ACHN (cell line): ENCODE measurements at regions not wholly inside any gene's neighbourhood (a gene's known extent, or its start where the extent isn't known, plus 50 kb on each side); places are given as distances from the start of the nearest gene placed in this dataset.
"Not testable (repeated sequence)": the region's sequence is repeated elsewhere in the genome, so short reads cannot be mapped to it uniquely, and the experiment has no call there.

Experiments
- DNase-seq: peaks from one replicate; pipeline ENCODE4 v3.0.0-alpha.2; 2015
- in situ Hi-C: cut with HindIII; loops from 2 replicates; pipeline ENCODE4 v1.10.0; 2017; ENCODE audit warnings: low sequenced_read_pairs, low pct_ligation_motif_present, low pct_unique_long_range_greater_than_20kb

DNA sequence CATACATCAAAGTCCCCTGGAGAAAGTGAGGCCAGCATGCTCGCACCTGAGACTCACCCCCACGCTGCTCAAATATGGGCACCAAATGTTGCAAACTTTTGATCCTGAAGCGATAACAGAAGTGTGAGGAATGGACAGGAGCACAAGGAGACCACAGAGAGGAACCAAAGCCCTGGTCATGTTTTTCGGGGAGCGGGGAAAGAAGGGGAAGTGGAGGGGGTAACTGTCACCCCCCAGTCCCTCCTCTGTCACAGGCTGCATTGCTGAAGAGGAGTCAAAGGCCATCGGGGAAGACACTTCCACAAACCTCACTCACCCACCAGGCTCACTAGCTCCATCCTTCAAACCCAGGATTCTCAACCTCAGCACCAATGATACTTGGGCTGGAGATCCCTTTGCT, 182.4 kb downstream of the UACA start:
- no peak for DNase-seq

DNA sequence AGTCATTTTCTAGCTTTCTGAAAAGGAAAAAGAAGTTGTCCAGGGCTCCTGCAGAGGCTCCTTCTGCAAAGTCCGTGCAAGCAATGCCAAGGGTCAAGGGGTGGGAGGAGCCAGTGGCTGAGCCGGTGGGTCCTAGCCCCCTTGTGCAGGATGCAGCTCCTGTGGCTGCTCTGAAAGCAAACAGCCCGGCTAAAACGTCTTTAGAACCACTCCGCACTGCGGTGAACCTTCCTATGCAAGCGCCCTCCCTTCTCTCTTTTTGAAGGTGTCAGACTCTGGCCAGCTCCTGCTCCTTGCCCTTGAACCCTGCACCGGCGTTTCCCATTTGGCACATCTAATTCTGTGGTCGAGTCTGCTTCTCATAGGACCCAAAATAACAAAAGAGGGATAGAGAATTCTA, 183.1 kb downstream of the UACA start:
- no peak for DNase-seq
- in situ Hi-C loops = no loop called here

More for the DNA sequence above, 182.4 kb downstream of the UACA start:
- in situ Hi-C loops = no loop called here

GRCh38 chr15:70579766-70580165, 183.6 kb downstream of the UACA start:
- no peak for DNase-seq
- in situ Hi-C loops = no loop called here

DNA sequence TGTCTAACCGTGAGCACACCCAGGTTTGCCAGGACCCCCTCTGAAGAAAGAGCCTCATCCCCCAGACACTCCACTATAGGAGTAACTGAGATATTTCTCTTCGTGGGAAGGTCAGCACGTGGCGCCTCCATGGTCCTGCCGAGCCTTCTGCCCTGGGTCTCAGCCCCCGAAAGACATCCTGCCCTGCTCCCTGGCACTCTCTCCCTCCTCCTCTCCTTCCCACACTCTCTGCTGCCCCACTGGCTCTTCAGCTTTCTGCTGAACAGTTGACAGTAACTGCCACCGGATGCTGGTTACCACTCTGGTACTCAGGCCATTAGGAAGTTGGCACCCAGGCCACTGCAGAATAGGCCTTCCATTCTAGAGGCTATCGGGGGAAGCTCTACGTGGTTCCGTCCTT, 185.2 kb downstream of the UACA start:
- no peak for DNase-seq

GRCh38 chr15:70576696-70577095, 186.7 kb downstream of the UACA start:
- no peak for DNase-seq
- in situ Hi-C loops = no loop called here

More for the DNA sequence above, 185.2 kb downstream of the UACA start:
- in situ Hi-C loops = no loop called here

DNA sequence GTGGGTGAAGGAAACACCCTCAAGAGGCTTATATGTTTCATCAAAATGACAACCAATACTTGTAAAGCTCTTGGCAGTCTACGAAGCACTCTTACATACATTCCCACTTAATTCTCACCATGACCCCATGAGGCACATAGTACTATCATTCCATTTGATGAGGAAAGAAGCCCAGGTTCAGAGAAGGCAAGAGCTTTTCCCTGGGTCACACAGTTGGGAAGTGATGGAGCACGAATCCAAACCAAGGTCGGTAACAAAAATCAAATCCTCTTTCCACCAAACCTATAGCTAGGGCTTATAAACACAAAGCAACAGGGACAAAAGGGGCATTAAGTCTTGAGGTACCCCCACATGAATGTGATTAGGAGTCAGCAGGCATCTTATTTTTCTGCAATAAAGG, 187.1 kb downstream of the UACA start:
- in situ Hi-C loops = no loop called here
- DNase-seq = no peak

DNA sequence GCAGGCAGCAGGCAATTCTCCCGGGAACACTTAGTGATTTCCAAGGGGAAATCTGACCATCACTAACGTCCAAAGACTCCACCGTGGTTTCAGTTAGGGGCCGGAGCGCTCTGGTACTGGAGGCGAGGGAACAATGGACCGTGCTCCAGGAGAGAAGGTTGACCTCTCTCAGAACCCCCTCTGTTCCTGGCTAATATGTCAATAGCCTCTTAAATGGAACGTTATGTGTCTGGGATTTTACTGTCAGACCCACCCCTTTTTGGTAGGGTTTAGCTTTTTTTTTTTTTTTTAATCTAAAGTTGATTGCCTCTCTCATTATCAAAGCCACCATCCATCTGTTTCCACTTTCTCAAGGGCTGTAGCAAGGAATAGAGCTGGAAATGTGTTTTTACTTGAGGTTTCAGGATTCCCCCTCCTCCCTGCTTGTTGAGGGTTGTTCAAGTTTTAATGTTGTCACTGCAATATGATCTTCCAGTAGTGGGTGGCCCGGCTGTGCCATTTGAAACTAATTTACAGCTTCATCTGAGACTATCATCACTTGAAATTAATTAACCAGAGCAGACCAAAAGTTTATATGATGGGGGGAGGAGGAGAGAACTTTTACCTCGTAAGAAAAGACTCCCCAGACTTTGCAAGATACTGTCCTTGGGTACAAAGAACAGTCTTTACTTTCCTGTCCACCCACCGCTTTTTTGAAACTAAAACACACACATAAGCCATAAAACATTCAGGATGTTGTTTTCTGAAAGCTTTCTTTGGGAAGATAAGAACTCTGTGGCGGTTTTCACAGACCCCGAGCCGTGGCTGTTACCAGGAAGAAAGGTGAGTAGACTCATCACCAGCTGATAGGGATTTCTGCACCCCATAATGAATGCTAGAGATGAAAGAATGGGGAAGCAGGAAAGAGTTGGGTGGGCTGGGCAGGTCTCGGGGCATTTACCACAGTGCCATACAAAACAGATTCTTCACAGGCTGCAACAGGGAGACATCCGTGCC, 187.8 kb downstream of the UACA start:
- DNase-seq = no peak
- in situ Hi-C loops = no loop called here

GRCh38 chr15:70574325-70574724, 189.0 kb downstream of the UACA start:
- DNase-seq, in situ Hi-C loops: not testable (repeated sequence)

- in situ Hi-C loops = no loop called here
- no peak for DNase-seq
These were observed 190.1 kb downstream of the UACA start for GRCh38 chr15:70573121-70573850.

DNA sequence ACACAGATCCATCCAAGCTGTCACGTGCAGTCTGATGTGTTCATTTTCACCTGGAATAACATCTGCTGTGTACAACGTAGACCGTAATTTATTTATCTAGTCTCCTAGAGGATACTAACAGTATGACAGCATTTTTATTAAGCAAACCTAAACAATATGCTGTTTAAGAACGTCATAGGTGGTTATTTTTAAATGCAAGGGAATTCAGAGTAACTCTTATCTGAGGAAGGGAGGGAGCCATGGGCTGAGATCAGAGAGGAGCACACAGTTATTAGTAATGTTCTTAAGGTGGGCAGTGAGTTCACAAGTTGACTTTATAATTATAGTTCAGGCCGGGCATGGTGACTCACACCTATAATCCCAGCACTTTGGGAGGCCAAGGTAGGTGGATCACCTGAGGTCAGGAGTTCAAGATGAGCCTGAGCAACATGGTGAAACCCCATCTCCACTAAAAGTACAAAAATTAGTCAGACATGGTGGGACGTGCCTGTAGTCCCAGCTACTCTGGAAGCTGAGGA, 193.6 kb downstream of the UACA start:
- no peak for DNase-seq
- in situ Hi-C loops = no loop called here

DNA sequence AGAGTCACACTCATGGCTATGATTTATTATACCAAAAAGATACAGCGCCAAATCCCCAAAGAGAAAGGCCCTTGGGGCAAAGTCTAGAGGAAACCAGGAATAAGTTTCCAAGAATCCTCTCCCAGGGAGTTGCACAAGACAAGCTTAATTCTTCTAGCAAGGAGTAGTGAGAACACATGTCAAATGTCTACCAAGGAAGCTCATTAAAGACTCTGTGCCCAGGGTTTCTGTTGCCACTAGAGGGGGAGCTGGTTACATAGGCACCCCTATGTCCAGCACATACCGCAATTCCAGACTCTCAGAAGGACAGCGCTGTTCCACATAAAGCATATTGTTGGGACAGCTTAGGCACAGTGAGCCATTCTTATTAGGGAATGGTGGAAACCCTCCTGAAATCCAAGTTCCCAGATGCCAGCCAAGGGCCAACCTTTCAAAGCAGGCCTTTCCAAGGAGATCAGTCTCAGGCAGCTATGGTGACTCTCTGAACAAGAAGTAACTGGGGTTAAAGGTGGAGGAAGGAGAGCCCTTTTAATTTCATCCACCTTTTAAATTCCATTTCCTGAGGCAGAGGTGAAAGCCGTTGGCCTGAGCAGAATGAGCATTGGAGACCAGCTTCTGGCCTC, 194.2 kb downstream of the UACA start:
- in situ Hi-C loops = no loop called here
- DNase-seq = peak; percentile 60

GRCh38 chr15:70566989-70567388, 196.4 kb downstream of the UACA start:
- in situ Hi-C loops = no loop called here
- DNase-seq = no peak

GRCh38 chr15:70566047-70566835, 197.1 kb downstream of the UACA start:
- in situ Hi-C loops = no loop called here
- DNase-seq = no peak

GRCh38 chr15:70563561-70564095, 199.7 kb downstream of the UACA start:
- in situ Hi-C loops = no loop called here
- no peak for DNase-seq

- in situ Hi-C loops = no loop called here
- no peak for DNase-seq
These were observed 200.5 kb downstream of the UACA start for GRCh38 chr15:70562906-70563305.

GRCh38 chr15:70561885-70562284, 201.5 kb downstream of the UACA start:
- in situ Hi-C loops = no loop called here

DNA sequence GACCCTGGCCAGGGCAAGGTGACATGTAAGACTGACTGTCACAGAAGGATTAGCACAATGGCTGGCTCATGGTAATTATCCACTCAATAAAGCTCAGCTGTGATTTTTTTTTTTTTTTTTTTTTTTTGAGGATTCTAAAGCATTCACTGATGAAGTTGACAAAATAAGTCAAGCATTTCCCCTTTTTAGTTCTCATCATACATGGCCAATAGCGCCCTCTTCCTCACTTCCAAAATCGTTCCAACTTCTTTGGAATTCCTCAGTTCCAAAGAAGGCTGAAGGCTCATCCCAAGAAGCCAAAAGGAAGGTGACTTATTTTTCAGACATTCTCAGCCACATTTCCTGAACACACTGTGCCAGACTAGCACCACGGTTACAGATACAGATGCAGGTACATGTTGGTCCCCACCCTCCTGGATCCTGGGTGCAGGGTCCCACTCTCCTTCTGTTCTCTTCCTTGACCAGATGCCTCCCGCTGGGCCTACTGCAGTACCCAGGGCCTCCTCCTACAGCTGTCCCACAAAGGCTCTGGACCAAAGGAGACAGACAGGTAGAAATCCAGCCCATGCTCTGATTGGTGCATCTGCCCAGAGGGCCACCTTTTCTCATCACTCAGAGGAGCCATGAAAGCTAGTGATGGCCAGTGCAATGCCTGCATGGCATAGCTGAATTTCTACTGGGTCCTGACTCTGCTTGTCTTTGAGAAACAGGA, 202.6 kb downstream of the UACA start:
- DNase-seq = no peak
- in situ Hi-C loops = no loop called here

More at GRCh38 chr15:70561885-70562284, 201.5 kb downstream of the UACA start:
- no peak for DNase-seq
